HG03175 (cell line): ENCODE measurements at regions not wholly inside any gene's neighbourhood (a gene's known extent, or its start where the extent isn't known, plus 50 kb on each side); places are given as distances from the start of the nearest gene placed in this dataset.

Source experiments
- ATAC-seq: cut with Tn5 transposase; IDR thresholded peaks from one replicate; pipeline ENCODE4 v1.9.1; 2021; ENCODE audit warnings: mild to moderate bottlenecking, moderate library complexity; ENCODE audit not compliant: unreplicated experiment

DNA sequence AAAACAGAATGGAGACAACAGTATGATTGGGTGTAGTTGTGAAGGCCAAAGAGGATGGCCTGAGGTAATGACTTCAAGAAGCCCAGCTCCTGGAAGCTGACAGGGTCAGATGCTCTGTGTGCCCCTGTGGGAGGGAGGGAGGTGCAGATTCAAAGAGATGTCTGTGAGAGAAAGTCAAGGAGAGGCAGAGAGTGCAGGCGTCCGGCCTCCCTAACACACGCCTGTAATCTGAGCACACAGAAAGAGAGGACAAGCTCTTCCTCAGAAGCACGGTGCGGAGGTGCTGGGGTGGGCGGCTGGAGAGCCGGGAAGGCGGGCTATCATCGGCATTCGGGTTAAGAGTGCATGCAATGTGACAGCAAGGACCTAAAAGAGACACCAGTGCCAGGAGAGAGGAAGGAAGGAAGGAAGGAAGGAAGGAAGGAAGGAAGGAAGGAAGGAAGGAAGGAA is 238.2 kb upstream of the HES1 start:
- no peak for ATAC-seq

DNA sequence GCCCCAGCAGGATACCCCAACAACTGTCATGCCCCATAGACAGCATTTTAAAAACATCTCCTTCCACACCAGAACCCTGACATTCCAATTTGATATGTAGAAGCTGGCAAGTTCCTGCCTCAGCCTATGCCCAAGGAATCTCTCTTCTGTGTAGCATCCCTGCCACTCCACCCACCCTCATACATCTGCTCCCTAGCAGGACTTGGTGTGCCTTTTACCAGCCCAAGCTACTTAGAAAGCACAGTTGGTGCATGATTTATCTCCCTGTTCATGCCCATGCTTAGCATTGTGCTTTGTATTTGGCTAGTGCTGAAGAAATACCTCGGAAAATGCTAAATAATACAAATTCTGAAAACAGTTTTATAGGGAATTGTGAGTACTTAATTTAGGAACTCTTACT is 236.9 kb upstream of the HES1 start:
- no peak for ATAC-seq

DNA sequence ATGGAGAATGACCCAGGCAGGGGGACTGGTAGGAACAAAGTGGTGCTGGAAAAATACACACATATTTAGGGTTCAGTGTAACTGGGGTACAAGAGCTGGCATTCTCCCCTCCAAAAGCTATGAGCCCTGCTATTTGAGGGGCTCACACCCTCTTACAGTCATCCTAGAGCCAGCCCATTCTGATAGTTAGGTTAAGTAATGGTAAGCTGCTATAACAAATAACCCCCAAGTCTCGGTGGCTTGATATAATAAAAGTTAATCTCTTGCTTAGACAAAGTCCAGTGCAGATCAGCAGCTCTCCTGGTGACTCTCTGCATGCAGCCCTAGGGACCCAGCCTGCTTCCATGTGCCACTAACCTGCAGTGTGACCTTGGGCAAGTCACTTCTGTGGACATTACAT is 234.9 kb upstream of the HES1 start:
- ATAC-seq, result no peak

DNA sequence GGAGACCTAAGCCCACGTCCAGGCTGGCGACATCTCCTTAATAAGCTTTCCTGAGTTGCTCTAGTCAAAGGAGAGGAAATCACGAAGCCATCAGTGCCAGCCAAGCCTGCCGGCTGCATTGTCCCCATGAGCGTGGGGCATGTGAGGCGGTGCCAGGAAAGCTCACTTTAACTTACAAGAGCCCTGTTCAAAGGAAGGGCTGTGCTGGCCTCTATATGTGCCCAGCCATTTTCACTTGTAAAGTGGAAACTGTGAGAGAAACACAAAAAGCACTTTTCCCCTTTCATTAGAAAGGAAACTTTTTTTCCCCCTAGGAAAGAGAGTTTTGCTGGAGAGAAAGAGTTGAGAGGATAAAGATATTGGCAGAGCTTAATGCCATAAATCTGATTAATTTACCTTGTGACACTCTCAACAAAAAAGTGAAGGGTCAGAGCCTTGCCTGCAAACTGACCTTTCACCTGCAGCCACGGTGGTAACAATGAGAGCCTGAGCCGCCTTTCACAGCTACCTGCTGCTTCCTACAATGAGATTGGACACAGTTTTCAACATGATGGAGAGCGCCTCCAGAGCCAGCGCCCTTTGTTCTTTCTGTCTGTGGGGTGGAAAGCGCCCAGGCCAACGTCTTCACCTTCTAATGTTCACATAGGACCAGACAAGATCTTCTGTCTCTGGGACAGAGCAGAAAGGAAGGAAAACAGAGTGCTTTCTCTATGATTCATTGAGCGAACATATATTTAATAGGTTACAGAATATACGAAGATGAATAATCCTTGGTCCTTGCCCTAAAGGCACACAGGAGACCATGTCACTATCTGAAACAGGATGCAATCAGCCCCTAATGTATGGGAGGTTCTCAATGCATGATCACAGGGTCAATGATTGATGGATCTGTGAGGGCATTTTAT is 233.1 kb upstream of the HES1 start:
- no peak for ATAC-seq

DNA sequence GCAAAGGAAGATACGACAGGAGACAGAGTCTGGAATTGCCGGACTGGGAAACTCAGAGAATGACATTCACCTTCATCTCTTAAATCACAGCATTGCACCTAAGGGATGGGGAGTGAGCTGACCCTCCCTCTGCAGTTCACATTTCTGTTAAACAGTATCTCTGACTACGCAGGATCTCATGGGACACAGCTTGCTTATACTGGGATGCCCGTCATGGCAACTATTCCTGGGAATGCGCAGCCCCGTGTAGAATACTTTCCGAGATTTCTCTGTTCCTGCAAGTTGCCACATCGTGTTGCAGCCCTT is 232.5 kb upstream of the HES1 start:
- no peak for ATAC-seq

DNA sequence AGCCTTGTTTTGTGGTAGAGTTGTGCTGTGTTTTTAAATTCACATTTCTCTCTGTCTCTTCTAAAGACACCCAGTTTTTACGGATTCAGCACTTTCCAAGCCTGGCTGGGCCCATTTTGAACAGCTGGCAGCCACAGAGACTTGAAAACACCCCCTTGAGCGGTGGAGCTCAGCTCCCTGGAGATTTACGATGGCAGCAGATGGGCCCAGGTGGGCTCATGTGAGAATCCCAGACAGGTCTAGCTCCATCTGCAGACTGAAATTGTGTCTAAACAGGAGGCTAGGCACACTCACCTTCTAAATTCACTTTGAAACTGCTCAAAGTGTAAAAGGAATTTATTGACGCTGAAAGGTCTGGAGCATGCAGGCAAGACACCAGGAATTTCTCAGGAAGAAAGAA is 232.0 kb upstream of the HES1 start:
- ATAC-seq, result no peak

DNA sequence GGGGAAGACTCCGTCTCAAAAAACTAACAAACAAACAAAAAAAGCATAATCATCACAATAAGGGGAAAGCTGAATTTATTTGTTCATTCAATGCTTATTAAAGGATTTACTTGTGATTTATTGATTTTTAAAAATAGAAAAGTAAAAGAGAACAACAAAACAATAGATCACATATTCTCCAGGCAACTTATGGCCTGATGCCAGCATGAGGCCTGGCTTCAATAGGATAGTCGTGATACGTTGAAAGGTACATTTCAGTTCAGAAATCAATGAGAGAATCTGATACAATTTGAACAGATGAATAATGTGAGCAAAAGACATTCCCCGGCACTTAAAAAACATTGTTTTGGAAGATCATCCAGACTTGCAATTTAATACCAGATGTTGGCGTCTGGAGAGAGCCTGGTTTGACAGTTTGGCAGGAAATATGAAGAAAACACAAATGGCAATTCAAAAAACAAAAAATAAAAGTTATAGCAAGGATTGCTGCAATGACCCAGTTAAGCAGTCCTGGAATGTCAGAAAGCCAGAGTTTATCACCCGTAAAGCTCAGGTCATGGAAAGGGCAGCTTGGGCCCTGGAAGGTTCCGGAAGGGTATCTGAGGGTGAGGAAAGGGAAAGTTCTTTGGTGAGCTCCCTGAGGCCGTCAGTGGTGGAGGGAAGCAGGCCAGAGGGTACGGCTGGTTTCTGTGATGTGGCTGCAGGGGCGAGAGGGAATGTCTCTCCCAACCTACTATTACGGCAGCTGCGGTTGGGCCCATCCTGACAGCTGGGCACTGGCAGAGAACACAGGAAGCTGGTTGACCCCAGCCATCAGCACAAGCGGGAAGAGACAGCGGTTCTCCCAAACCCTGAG is 230.2 kb upstream of the HES1 start:
- no peak for ATAC-seq

DNA sequence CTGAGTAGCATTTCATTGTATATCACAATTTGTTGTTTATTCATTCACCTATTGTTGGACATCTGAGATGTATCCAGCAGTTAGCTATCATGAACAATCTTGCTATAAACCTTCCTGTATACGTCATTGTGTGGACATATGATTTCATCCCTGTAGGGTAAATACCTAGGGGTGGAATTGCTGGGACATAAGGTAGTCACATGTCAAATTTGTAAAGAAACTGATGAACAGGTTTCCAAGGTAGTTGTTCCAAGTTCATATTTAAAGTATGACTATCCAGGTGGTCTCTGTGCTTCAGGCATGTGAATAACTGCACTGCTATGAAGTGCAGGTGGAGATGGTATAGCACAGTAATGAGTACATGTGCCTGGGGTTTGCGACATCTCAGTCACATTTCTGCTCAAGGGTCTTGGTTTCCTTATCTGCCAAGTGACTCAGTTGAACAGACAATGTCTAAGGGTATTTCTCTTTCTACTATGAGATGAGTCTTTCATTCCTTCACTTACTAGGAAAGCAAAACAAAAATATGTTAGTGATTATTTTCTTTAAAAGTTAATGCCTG is 229.0 kb upstream of the HES1 start:
- no peak for ATAC-seq

DNA sequence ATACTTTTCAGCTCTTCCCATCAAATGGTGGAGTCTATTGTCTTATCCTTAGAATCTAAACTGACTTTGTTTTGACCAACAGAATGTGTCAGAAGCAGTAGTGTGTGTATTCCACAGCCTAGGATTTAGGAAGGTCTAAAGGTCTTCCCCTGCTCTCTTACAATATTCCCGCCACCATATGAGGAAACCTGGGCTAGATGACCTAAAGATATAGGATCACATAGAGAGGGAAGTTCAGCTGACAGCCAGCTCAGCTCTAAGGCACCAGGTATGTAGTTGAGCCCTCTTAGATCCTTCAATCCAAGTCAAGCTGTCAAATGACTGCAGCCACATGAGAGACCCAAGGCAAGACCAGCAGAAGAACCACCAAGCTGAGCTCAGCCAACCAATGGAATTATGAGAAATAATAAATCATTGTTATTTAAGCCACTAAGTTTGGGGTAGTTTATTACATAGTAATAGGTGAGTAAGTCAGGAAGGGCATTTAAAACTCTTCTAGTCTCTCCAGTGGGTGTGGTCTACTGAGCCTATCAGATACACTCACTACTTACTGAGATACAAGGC is 227.7 kb upstream of the HES1 start:
- no peak for ATAC-seq

DNA sequence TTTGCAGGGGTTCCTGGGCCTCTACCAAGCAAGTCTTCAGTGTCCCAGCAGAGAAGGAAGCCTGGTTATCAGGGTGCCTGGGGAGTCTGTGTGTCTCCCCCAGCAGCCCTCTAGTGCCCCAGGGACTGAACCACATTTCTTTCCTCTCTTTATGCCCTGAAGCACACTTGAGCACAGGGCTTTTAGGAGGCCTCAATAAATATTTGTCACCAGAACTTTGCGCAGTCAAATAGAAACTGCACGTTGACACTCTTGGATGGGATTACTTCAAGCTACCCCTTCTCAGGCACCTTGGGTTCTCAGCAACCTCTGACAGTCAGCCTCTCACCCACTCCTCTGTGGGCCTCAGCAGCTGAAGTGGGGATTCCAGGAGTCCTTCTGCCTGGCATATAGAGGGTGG is 226.6 kb upstream of the HES1 start:
- peak; percentile 75 for ATAC-seq

DNA sequence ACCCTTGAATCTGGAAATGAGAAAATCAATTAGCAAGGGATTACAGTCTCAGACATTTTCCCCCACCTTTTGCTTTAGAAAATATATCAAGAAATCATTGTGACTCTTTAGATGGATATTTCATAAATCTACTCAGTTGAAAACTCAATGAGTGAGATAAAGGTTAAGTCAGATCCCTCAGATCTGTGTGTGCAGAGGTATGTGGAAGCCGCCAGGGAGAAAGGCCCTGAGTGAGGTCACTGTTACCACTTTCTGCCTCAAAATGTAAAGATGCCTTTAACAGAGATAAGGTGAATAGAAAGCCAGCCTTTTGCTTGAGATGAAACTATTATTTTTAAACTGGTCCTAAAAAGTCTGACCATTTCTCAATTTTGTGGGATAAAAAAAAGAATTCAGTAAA is 225.6 kb upstream of the HES1 start:
- no peak for ATAC-seq

DNA sequence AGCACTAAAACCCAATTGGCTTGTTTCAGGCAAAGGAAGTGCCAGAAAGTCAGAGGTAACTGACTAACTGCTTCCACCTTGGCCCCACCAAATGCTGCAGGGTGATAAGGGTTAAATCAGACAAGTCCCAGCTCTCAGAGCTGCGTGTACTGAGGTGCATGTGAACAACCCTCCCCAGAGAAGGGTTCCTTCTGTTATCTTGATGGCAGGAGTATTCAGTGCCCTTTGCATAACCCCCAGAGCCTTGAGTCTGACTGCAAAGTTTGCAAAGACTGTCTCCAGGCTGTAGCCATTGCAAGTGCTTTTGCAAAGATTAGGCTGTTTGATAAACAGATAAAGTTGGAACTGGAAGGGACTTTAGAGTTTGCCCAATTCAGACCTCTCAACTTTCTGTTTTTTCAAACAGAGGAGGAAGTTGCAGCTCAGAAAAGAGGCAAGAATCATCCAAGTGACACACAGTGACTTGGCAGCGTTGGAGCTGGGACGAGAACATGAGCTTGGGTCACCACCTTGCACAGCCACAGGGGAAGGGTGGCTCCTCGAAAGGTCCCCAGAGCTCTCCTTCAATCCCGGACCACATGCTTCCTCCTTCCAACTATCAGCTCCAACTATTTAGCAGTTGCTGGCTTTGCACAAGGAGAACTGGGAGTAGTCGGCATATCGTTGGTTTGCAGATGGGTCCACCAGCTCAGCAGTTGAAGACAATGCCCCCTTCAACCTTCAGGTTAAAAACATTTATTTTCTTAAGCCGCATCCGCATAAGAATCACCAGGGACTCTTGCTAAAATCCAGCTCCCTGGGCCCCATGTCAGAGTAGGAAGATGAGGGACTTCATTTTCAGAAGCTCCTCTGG is 224.8 kb upstream of the HES1 start:
- ATAC-seq, result no peak

DNA sequence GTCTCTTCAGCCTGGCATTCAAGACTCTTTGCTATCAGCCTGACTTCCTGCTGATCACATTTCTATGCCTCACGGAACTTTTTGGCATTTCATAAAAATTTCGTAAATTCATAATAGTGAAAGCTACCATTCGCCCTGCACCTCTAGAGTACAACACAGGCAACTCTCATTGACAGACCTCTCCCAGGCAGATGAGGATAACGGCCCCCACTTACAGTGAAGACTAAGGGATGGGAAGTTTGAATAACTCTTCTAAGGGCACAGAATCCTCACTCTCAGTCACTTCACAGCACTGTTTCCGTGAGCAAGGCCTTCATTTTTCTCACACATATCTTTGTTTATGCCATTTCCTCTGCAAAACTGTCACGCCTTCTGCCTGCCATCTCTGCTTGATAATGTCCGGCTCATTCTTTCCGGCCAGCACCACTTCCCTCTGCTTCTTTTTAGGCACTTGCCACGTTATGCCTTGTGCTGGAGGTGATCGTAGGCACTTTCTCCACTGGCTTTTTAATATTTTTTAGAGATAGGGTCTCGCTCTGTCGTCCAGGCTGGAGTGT is 224.1 kb upstream of the HES1 start:
- no peak for ATAC-seq

DNA sequence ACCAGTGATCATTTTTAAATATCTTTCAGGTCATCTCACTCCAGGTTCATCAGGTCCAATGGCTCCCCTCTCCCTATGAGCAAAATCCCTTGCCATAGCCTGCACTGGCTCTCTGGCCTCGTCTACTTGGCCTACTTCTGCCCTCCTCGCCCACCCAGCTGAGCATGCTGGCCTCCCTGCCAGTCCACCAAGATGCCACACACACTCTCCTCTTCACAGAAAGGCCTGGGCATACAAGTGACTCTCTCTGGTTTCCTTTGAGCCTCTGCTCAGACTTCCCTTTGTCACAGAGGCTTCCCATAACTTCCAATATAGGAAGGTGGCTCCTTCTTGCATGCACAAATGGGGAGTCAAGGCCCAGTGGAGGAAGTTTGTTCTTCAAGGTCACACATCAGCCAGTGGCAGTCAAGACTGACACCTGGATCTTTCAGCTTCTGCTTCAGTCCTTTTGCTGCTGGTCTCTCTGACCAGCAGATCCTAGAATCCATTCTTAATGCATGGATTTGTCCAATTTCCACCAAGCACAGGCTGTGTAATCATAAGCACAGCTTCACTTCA is 223.2 kb upstream of the HES1 start:
- ATAC-seq, result no peak

DNA sequence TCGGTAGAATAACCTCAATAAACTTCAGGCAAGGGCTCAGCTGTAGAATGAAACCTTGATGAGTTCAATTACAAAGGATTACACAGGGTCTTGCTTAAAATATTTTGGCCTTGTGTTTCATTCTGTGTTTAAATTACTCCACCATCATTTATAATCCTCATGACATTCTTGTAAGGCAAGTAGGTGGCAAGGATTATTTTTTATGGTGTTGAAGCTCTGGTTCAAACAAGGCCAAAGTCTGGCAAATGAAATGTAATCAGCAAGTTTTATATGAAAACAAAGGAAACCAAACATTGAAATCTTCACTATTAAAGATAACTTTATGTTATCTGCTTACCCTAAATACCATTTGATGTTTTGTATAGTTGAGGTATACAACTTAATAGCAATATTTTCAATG is 221.3 kb upstream of the HES1 start:
- ATAC-seq, result no peak

DNA sequence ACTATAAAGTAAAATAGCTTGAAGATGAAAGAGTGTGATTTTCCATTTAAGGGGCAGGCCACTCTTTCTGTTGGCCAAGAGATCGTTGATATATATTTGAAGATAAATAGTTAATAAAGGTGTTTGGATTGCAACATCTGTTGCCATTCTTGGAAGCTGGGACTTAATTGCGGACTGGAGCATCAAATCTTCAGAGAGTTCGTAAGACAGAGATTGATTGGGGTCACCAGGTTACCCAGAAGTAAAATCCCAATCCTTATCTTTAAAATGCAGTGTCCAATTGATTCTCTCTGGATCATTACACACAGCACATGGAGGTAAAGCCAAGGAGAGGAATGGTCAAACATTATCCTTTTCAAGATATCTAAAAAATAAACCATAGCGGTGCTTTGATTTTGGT is 220.8 kb upstream of the HES1 start:
- no peak for ATAC-seq

DNA sequence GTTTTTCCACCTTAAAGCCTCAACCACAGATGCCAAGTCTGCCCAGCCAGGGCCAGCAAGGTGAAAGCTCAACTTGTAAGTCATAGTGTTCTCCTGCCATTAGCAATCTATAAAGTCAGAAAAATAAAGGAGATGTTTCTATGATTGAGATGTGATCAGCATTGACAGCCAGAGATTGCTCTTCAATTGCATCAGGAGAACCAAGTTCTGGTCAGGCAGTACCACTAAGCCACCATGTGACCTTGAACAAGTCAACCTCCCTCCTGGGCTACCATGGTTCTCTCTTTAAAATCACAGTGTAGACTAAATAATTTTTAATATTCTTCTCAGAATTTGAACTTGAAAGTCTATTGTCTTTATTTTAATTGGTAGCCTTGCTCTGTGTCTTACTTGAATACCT is 220.3 kb upstream of the HES1 start:
- no peak for ATAC-seq

DNA sequence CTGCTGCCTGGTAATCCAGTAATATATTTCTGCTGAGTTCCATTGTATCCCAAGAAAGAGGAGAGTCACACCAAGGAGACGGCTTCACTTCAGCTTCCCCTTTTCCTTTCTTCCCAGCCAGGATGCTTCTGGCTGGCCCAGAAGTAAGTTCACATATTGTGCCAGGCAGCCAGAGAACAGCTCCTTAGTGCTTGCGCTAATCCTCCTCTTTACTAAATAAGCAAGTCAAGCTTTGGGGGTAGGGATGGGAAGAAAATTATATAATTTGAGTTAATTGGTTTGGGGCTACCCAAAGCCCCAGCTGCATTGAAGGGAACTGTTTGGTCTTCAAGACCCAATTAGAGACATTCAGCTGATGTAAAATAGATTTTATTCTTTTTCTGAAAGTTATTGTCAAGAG is 218.8 kb upstream of the HES1 start:
- no peak for ATAC-seq

DNA sequence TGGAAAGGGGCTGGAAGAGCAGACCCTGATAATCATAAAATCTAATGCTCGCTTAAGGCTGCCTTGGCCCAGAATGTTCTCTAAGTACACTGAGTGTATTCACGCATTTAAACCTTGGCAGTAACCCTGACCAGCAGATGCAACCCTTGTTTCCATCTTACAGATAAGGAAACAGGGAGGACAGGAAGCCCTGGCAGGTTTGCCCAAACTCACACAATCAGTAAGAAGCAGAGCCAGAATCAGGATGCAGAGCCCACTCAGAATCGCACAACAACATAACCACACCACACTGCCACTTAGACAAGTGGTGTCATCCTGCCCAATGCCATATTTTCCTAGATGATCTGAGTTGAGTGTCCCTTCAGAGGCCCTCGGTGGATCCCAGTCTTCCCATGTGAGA is 214.5 kb upstream of the HES1 start:
- no peak for ATAC-seq
